ENCODE measurements at regions not wholly inside any gene's neighbourhood (a gene's known extent, or its start where the extent isn't known, plus 50 kb on each side); places are given as distances from the start of the nearest gene placed in this dataset.
A peak's percentile ranks its signal among the peaks of the same experiment; 100 is the strongest.

DNA sequence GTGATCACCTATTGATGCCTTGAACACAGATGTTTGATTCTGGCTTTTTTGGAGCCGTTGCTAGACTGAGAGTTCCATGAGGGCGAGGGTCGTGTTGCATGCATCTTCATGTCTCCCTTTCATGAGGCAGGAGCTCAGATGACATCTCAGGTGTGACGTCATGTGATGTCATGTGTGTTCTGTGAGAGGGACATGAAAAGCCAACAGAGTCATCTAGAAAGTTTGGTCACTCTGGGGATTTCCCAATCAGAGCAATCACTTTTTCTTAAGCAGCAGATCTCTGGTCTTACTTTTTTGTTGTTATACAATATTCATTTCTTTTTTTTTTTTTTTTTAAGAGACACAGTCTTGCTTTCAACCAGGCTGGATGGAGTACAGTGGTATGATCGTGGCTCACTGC lies 411.8 kb downstream of the PREX1 start:
- FAIRE-seq (no peak), ATAC-seq (no peak), DNase-seq (ENCODE audit: low spot score) (no peak)
- in situ Hi-C loops (cut with HindIII; ENCODE audit: extremely low pct_ligation_motif_present, low pct_unique_long_range_greater_than_20kb) = loop anchor here (25.0 kb wide), 1 partner anchor 196 kb away; no protein-coding TSS in a partner anchor
- BruUV-seq (replicated peaks) = no TSS peak
- Histone ChIP-seq H4K20me1 (ENCODE audit: insufficient read depth, low read length) (no peaks in the 10 kb centered on the region), H3K27ac (ENCODE audit: extremely low read length, insufficient read depth, low read length) (no peak overlapping the region), H3K4me3 (replicated peaks in 1 of 3; ENCODE audit: insufficient read depth in 1 of 3, low read depth in 2 of 3, low read length in 3 of 3) (no peak overlapping the region), H3K27me3 (ENCODE audit: control insufficient read depth in 1 of 2, insufficient read depth in 2 of 2, low read length in 2 of 2) (peaks cover 0 to 20% of the 10 kb centered on the region in 2 experiments; a peak in 3 of 5 replicates), H3K79me2 (ENCODE audit: insufficient read depth, low read length) (no peaks in the 10 kb centered on the region), H3K4me2 (ENCODE audit: low read depth, low read length) (no peak overlapping the region), H2AFZ (ENCODE audit: low read length) (no peak overlapping the region), H3K36me3 (replicated peaks in 1 of 2; ENCODE audit: control insufficient read depth in 1 of 2, insufficient read depth in 2 of 2, low read length in 2 of 2) (no peaks in the 10 kb centered on the region), H3K9ac (ENCODE audit: insufficient read depth, low read depth, low read length) (no peak overlapping the region), H3K4me1 (ENCODE audit: insufficient read depth, low read length) (0 out of 2 replicates have a peak, but pooled peaks cover 9% of the 10 kb centered on the region), H3K9me3 (ENCODE audit: low read length) (no peaks in the 10 kb centered on the region)
- intact Hi-C loops (cut with micrococcal nuclease; ENCODE audit: unreplicated experiment) = no loop called here
- POLR2A ChIA-PET = no interaction called here
- 9% methylated on average over 5 of the region's 5 CpGs for WGBS (ENCODE audit: low lambda C conversion rate)
- CTCF ChIA-PET (ENCODE audit: low intra/inter-chr PET ratio, low total read pairs) = no interaction called here
- TF ChIP-seq POLR2A (IDR thresholded peaks at IDR 0.05; ENCODE audit: insufficient read depth in 1 of 2, low read depth in 2 of 2, low read length in 2 of 2) = no peak
- no peak for TF ChIP-seq ELF3 (CRISPR knock-in tag; IDR thresholded peaks at IDR 0.05)
- TF ChIP-seq ZNF788 (CRISPR knock-in tag; IDR thresholded peaks at IDR 0.05; ENCODE audit: borderline replicate concordance) = no peak
- no peak for TF ChIP-seq GABPB1 (CRISPR knock-in tag; IDR thresholded peaks at IDR 0.05)
- TF ChIP-seq ZNF235 (CRISPR knock-in tag; IDR thresholded peaks at IDR 0.05; ENCODE audit: borderline replicate concordance) = no peak
- peak; percentile 98 for TF ChIP-seq ATF7 (IDR thresholded peaks at IDR 0.05)
- no peak for TF ChIP-seq ATF7 (CRISPR knock-in tag; IDR thresholded peaks at IDR 0.05)
- TF ChIP-seq MTF1 (CRISPR knock-in tag; IDR thresholded peaks at IDR 0.05) = no peak
- TF ChIP-seq CBFB (CRISPR knock-in tag; IDR thresholded peaks at IDR 0.05) = no peak
- TF ChIP-seq AGO1 (IDR thresholded peaks at IDR 0.05; ENCODE audit: low read depth, low read length, poor library complexity, severe bottlenecking) = no peak
- no peak for TF ChIP-seq ZNF230 (CRISPR knock-in tag; IDR thresholded peaks at IDR 0.05)
- TF ChIP-seq ZNF234 (CRISPR knock-in tag; conservative IDR thresholded peaks at IDR 0.05) = no peak
- TF ChIP-seq THAP9 (CRISPR knock-in tag; IDR thresholded peaks at IDR 0.05; ENCODE audit: borderline replicate concordance) = no peak
- TF ChIP-seq PPARG (CRISPR knock-in tag; conservative IDR thresholded peaks at IDR 0.05) = no peak
- TF ChIP-seq CREM (IDR thresholded peaks at IDR 0.05) = 0 out of 2 replicates have a peak, but pooled peaks have one; percentile 22
- no peak for TF ChIP-seq CREM (CRISPR knock-in tag; IDR thresholded peaks at IDR 0.05)
- peak; percentile 99 for TF ChIP-seq CREB1 (IDR thresholded peaks at IDR 0.05)
- TF ChIP-seq CREB1 (CRISPR knock-in tag; IDR thresholded peaks at IDR 0.05) = no peak
- TF ChIP-seq ERF (CRISPR knock-in tag; IDR thresholded peaks at IDR 0.05) = no peak
- TF ChIP-seq ISX (CRISPR knock-in tag; conservative IDR thresholded peaks at IDR 0.05) = no peak
